IPS-18a (cell line): ENCODE measurements at regions not wholly inside any gene's neighbourhood (a gene's known extent, or its start where the extent isn't known, plus 50 kb on each side); places are given as distances from the start of the nearest gene placed in this dataset.

Experiments
- H3K27ac ChIP-seq: one replicate; pipeline ENCODE4 v1.5.1; 2013; ENCODE audit warnings: low read length
- H3K27me3 ChIP-seq: one replicate; pipeline ENCODE4 v1.6.1; 2013; ENCODE audit warnings: mild to moderate bottlenecking, low read length; ENCODE audit not compliant: control insufficient read depth, insufficient read depth
- H3K36me3 ChIP-seq: one replicate; pipeline ENCODE4 v1.6.1; 2013; ENCODE audit warnings: low read depth, low read length; ENCODE audit not compliant: control insufficient read depth
- H3K4me1 ChIP-seq: one replicate; pipeline ENCODE4 v1.6.1; 2013; ENCODE audit warnings: low read depth, low read length; ENCODE audit not compliant: control insufficient read depth
- H3K4me3 ChIP-seq: one replicate; pipeline ENCODE4 v1.5.1; 2013; ENCODE audit warnings: low read length
- H3K9ac ChIP-seq: one replicate; pipeline ENCODE4 v1.6.1; 2013; ENCODE audit warnings: mild to moderate bottlenecking, low read length, moderate library complexity
- H3K9me3 ChIP-seq: one replicate; pipeline ENCODE4 v1.6.1; 2013; ENCODE audit warnings: low read depth, low read length; ENCODE audit not compliant: control insufficient read depth

- Histone ChIP-seq H3K4me1 (peaks cover 9% of the 10 kb centered on the region), H3K36me3 (no peaks in the 10 kb centered on the region), H3K27ac (no peak overlapping the region), H3K4me3 (no peak overlapping the region), H3K9ac (no peak overlapping the region), H3K9me3 (no peaks in the 10 kb centered on the region), H3K27me3 (no peaks in the 10 kb centered on the region)
These were observed 85.3 kb upstream of the ACVR2A start for GRCh38 chr2:147759536-147759935.

DNA sequence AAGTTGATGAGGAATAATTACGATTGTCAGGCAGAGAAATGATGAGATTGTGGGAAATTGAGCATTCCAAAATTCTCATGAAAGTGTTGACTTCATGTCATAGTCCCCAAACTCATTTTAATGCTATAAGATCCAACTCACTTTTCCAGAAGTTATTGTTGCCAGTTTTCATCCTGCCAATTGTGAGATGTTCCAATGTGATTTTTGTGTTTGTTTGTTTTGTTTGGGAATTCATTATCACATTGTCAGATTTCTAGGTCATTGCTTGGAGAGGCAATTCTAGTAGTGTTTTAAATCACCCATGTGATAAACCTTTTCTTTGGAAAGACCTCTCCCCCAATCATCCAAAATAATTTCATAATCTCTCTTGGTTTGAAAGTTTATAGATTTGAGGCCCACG, 86.0 kb upstream of the ACVR2A start:
- Histone ChIP-seq H3K27me3 (no peaks in the 10 kb centered on the region), H3K36me3 (no peaks in the 10 kb centered on the region), H3K4me3 (no peak overlapping the region), H3K27ac (no peak overlapping the region), H3K9ac (no peak overlapping the region), H3K4me1 (peaks cover 9% of the 10 kb centered on the region), H3K9me3 (no peaks in the 10 kb centered on the region)

DNA sequence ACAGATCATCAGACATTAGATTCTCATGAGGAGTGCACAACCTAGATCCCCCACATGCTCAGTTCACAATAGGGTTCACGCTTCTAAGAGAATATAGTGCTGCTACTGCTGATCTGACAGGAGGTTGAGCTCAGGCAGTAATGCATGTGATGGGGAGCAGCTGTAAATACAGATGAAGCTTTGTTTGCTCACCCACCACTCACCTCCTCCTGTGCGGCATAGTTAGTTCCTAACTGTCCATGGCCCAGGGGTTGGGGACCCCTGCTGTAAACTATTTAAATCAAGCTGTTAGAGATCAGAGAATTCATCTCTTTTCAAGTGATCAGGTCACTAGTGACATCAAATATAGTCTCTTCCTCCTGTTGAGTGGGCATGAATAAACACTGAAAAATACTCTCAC, 88.8 kb upstream of the ACVR2A start:
- Histone ChIP-seq H3K27me3 (no peaks in the 10 kb centered on the region), H3K4me1 (peaks cover 9% of the 10 kb centered on the region), H3K27ac (no peak overlapping the region), H3K4me3 (no peak overlapping the region), H3K36me3 (no peaks in the 10 kb centered on the region), H3K9me3 (no peaks in the 10 kb centered on the region), H3K9ac (no peak overlapping the region)

DNA sequence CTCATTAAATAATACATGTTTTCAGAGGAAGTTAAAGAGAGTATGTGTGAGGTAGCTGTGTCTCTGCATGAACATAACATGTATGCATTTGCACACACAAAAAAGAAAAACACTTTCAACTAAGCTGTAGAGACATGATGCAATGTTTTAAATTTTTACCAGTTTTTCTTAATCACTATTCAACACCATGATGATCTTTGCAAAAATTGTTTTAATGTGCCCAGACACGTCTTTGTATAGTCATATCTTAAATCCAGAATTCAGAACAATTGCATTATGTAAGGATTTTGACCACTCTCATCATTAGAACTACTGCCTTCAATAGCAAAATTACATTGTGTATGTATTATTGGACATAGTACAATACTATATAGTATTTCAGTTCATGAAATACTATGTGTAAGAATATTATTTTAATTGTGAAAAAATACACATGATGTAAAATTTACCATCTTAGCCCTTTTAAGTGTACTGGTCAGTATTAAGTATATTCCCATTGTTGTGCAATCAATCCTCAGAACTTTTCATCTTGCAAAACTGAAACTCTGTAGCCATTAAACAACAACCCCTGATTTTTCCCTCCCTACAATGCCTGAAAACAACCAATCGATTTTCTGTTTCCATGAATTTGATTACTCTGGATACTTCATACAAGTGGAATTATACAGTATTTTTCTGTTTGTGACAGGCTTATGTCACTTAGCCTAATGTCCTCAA, 104.5 kb upstream of the ACVR2A start:
- Histone ChIP-seq H3K27ac (no peak overlapping the region), H3K36me3 (no peaks in the 10 kb centered on the region), H3K9me3 (no peaks in the 10 kb centered on the region), H3K9ac (no peak overlapping the region), H3K27me3 (no peaks in the 10 kb centered on the region), H3K4me1 (peaks cover 2% of the 10 kb centered on the region), H3K4me3 (no peak overlapping the region)

DNA sequence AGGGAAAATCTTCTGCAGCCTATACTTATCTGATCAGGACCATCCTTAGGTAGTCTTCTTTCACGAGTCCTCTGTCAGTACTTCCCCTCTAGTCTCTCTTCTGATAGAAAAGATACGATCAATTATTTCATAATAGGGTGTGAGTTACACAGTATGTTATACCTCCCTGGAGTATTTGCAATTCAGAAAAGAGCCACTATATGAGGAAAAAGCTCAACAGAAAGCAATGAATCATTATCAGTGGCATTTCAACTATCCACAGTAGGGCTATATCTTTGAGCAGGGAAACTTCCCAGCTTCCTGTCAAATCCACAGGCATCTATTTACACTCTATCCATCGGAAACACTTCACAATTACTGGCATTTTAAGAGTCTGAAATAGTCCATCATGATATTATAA, 105.3 kb upstream of the ACVR2A start:
- no peaks in the 10 kb centered on the region for H3K27me3 ChIP-seq
- peaks cover 2% of the 10 kb centered on the region for H3K4me1 ChIP-seq
- H3K27ac ChIP-seq: no peak overlapping the region
- no peaks in the 10 kb centered on the region for H3K36me3 ChIP-seq
- no peaks in the 10 kb centered on the region for H3K9me3 ChIP-seq
- H3K9ac ChIP-seq: no peak overlapping the region
- H3K4me3 ChIP-seq: no peak overlapping the region

DNA sequence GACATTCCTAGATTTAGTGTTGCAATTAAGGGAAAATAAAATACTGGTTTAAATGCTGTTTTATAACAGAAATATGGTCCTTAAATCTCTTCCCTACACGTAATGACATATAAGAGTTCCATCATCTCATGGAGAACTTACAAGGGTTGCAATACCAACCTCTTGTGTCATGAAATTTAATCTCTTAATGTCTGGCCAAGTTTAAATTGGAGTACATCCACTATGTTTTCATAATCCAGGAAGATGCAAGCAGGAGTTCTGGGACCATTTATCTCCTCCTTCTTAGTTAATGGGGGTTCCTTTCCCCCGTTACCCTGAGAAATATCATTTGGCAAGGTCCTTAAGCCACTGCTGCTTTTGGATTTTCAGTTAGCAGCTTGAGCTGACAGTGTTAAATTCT, 126.0 kb upstream of the ACVR2A start:
- Histone ChIP-seq H3K9ac (no peak overlapping the region), H3K36me3 (no peaks in the 10 kb centered on the region), H3K9me3 (no peaks in the 10 kb centered on the region), H3K4me1 (peaks cover 7% of the 10 kb centered on the region), H3K4me3 (no peak overlapping the region), H3K27me3 (no peaks in the 10 kb centered on the region), H3K27ac (no peak overlapping the region)

GRCh38 chr2:147716906-147717305, 127.9 kb upstream of the ACVR2A start:
- Histone ChIP-seq H3K4me3 (no peak overlapping the region), H3K27me3 (no peaks in the 10 kb centered on the region), H3K27ac (no peak overlapping the region), H3K4me1 (no peaks in the 10 kb centered on the region), H3K9ac (no peak overlapping the region), H3K36me3 (no peaks in the 10 kb centered on the region), H3K9me3 (no peaks in the 10 kb centered on the region)

DNA sequence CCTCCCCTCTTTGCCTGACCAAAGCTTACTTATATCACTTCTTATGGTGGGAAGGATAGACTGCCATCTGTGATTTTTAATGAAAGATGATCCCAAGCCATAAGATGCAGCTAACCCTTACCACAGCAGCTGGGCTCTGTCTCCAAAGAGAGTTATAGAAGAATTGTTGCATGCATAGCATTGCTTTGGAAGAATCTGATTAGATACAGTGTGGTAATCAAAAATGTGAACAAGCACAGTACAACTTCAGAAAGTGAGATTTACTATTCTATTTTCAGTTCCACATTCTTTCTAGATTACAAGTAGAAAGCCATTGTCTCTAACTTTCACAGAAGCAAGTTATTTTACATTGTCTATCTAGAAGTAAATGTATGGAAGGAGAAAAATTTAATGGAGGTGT, 129.0 kb upstream of the ACVR2A start:
- no peak overlapping the region for H3K4me3 ChIP-seq

GRCh38 chr2:147714582-147714981, 130.2 kb upstream of the ACVR2A start:
- Histone ChIP-seq H3K27ac (no peak overlapping the region), H3K27me3 (no peaks in the 10 kb centered on the region), H3K4me3 (no peak overlapping the region), H3K36me3 (no peaks in the 10 kb centered on the region), H3K9me3 (no peaks in the 10 kb centered on the region), H3K9ac (no peak overlapping the region), H3K4me1 (no peaks in the 10 kb centered on the region)

More for the DNA sequence above, 129.0 kb upstream of the ACVR2A start:
- Histone ChIP-seq H3K9ac (no peak overlapping the region), H3K27ac (no peak overlapping the region), H3K36me3 (no peaks in the 10 kb centered on the region), H3K27me3 (no peaks in the 10 kb centered on the region), H3K9me3 (no peaks in the 10 kb centered on the region), H3K4me1 (no peaks in the 10 kb centered on the region)

DNA sequence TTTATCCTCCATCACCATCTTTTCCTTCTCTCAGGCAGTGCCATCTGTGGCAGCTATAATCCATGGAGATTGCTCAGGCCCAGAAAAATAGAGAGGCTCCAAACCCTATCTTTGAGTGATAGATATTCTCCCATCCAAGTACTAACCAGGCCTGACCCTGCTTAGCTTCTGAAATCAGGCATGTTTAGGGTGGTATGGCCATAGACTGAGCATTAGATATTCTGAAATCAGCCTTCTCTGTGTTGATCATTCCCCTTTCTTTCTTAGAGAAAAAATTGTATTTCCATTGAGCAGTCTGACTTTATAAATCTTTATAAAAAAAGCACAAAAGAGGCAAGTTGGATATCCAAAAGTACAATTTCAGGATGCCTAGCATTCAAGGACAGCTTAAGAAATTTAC, 131.5 kb upstream of the ACVR2A start:
- Histone ChIP-seq H3K9ac (no peak overlapping the region), H3K4me1 (no peaks in the 10 kb centered on the region), H3K4me3 (no peak overlapping the region), H3K36me3 (no peaks in the 10 kb centered on the region), H3K27me3 (no peaks in the 10 kb centered on the region), H3K9me3 (no peaks in the 10 kb centered on the region), H3K27ac (no peak overlapping the region)

DNA sequence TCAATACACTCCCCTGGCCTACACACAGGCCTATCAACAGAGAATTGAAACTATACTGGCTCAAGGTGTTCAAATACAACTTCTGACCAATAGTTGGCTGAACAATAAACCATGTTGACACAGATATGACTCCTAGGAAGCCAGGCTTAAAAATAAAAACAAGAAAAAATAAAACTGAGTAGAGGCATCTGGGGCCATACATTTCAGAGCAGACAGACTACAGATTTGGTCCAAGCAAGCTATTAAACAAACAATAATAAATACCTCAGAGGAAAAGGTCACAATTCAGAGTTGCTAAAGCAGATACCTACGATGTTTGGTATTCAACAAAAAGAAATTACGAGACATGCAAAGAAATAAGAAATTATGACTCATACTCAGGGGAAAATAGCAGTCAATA, 132.8 kb upstream of the ACVR2A start:
- Histone ChIP-seq H3K27me3 (no peaks in the 10 kb centered on the region), H3K9ac (no peak overlapping the region), H3K36me3 (no peaks in the 10 kb centered on the region), H3K4me3 (no peak overlapping the region), H3K4me1 (no peaks in the 10 kb centered on the region), H3K9me3 (no peaks in the 10 kb centered on the region), H3K27ac (no peak overlapping the region)

DNA sequence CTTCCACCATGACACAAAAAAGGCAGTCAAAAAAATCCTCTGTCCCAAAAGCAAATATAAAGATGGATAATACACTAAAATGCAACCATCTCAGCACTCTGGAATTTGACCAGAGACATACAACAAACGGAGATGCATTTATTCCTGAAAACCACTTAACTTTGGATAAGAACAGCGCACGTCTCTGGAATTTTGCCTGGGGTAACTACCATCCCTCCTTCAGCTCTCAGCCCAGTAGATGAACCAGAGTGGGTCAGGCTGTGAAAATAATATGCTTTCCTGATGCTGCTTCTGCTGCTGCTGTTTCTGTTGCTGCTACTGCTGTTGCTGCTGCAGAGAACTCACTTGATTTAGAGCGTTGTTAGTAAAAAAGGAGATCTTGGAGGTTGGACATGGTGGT, 133.8 kb upstream of the ACVR2A start:
- Histone ChIP-seq H3K9me3 (no peaks in the 10 kb centered on the region), H3K27ac (no peak overlapping the region), H3K27me3 (no peaks in the 10 kb centered on the region), H3K4me1 (no peaks in the 10 kb centered on the region), H3K36me3 (no peaks in the 10 kb centered on the region), H3K9ac (no peak overlapping the region), H3K4me3 (no peak overlapping the region)
